K562 (cell line): ENCODE measurements at regions not wholly inside any gene's neighbourhood (a gene's known extent, or its start where the extent isn't known, plus 50 kb on each side); places are given as distances from the start of the nearest gene placed in this dataset.

Source experiments
- ARID4B ChIP-seq: sonication (generic); formaldehyde crosslinking; IDR thresholded peaks from 2 replicates; pipeline ENCODE4 v1.8.0; 2022; ENCODE audit warnings: mild to moderate bottlenecking, missing genetic modification reagents
- ARNT ChIP-seq, 2 experiments: fragments of 450-650 bp; IDR thresholded peaks; 2 replicates each; pipeline ENCODE4 v1.6.1; 2016; ENCODE audit warnings: mild to moderate bottlenecking in 1 of 2
- KAT2B ChIP-seq: IDR thresholded peaks from one replicate; pipeline ENCODE4 v1.6.1; 2012; ENCODE audit warnings: low read depth, mild to moderate bottlenecking, control low read depth, inconsistent platforms, low read length, moderate library complexity
- KDM1A ChIP-seq, 2 experiments: fragments of 450-650 bp; IDR thresholded peaks; 2 replicates each; pipeline ENCODE4 v1.6.1; 2016; ENCODE audit warnings: mild to moderate bottlenecking in 2 of 2
- MEIS2 ChIP-seq: fragments of 450-650 bp; IDR thresholded peaks from 2 replicates; pipeline ENCODE4 v1.6.1; 2014; ENCODE audit warnings: mild to moderate bottlenecking; ENCODE audit not compliant: partially characterized antibody
- NFRKB ChIP-seq: fragments of 450-650 bp; IDR thresholded peaks from 2 replicates; pipeline ENCODE4 v1.6.1; 2016; ENCODE audit warnings: low read depth
- NFXL1 ChIP-seq: fragments of 450-650 bp; formaldehyde crosslinking; IDR thresholded peaks from 2 replicates; pipeline ENCODE4 v1.4.0; 2021; ENCODE audit warnings: mild to moderate bottlenecking
- NR4A1 ChIP-seq, 2 experiments: fragments of 250-450 bp in 1 of 2; fragments of 450-650 bp in 1 of 2; sonication (Bioruptor Pico) in 1 of 2; IDR thresholded peaks; 2 replicates each; pipeline versions ENCODE4 v1.4.0 to v1.6.1; 2016 to 2020; ENCODE audit warnings: mild to moderate bottlenecking in 2 of 2, missing compliant biosample characterization in 1 of 2, missing genetic modification characterization in 1 of 2, moderate library complexity in 1 of 2
- PHF21A ChIP-seq: fragments of 450-650 bp; IDR thresholded peaks from 2 replicates; pipeline ENCODE4 v1.6.1; 2017; ENCODE audit warnings: low read depth, borderline replicate concordance
- POLR3A ChIP-seq: IDR thresholded peaks from 2 replicates; pipeline ENCODE4 v1.6.1; 2011; ENCODE audit warnings: borderline replicate concordance, mild to moderate bottlenecking, moderate library complexity; ENCODE audit not compliant: insufficient read length, insufficient read depth; ENCODE audit errors: extremely low read depth
- POLR3G ChIP-seq: IDR thresholded peaks from 2 replicates; pipeline ENCODE4 v1.6.1; 2011; ENCODE audit not compliant: insufficient read length, insufficient replicate concordance; ENCODE audit errors: extremely low read depth
- SMAD1 ChIP-seq: fragments of 150-350 bp; IDR thresholded peaks from 2 replicates; pipeline ENCODE4 v1.6.1; 2014; ENCODE audit warnings: low read length, low read depth; ENCODE audit not compliant: partially characterized antibody
- SRSF1 ChIP-seq: fragments of 200-400 bp; formaldehyde crosslinking; IDR thresholded peaks from 2 replicates; pipeline ENCODE4 v1.6.1; 2017; ENCODE audit warnings: mild to moderate bottlenecking, low read depth, low read length, moderate library complexity
- TCF7 ChIP-seq: sonication (generic); IDR thresholded peaks from 2 replicates; pipeline ENCODE4 v1.6.1; 2016; ENCODE audit warnings: antibody characterized with exemption, borderline replicate concordance
- YY1 ChIP-seq, 3 experiments: IDR thresholded peaks; 2 replicates each; pipeline ENCODE4 v1.6.1; 2011; ENCODE audit warnings: low read length in 2 of 3, mild to moderate bottlenecking in 2 of 3, moderate library complexity in 2 of 3, borderline replicate concordance in 1 of 3, control low read depth in 1 of 3, low read depth in 1 of 3; ENCODE audit not compliant: insufficient read depth in 3 of 3, insufficient replicate concordance in 2 of 3, control insufficient read depth in 1 of 3, insufficient read length in 1 of 3; ENCODE audit errors: extremely low read depth in 1 of 3
- TF ChIP-seq, protein P1 (sequence below): fragments of 450-650 bp; IDR thresholded peaks from 2 replicates; pipeline ENCODE4 v1.6.1; 2014; ENCODE audit warnings: low read depth, mild to moderate bottlenecking, moderate library complexity, borderline replicate concordance
- TF ChIP-seq, protein P2 (sequence below): fragments of 450-650 bp; IDR thresholded peaks from 2 replicates; pipeline ENCODE4 v1.6.1; 2016
- TF ChIP-seq, protein P3 (sequence below): fragments of 450-650 bp; formaldehyde crosslinking; conservative IDR thresholded peaks from 2 replicates; pipeline ENCODE4 v1.4.0; 2022; ENCODE audit warnings: mild to moderate bottlenecking, missing genetic modification characterization

DNA sequence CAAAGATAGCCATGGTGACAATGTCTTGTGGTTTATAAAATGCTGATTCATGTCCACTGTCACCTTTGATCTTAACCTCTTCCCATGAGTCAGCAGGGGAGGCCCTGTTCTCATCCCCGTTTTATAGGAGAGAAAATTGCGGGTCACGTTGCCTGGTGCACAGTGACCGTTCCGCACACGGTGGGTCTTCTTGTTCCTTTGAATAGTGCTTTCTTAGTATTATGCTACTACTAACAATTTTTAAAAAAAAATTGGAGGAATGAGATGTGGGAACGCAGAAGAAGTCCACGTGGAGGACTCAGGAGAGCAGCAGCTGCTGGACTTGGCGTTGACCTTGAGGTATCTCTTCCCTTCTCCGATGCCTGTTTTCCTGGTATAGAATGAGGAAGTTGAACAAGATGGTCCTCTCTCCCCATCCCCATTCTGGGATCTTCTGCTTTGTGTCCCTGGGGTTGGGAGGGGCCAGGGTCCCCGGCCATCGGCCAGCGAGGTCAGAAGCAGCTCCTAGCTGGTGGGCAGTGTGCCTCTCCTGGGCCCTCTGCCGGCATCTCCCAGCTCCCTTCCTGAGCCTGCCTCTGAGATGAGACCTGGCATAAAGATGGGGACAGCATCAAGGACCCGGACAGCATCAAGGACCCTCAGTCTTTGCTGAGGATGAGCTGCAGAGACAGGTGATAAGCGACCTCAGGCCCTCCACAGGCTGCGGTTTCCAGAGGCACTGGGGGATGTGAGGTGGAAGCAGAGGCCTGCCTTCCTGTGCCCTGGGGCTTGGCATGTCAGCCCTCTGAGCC is 143.9 kb downstream of the C9orf50 start (continued):
- TF ChIP-seq YY1 (IDR thresholded peaks at IDR 0.05; ENCODE audit: borderline replicate concordance in 1 of 3, control insufficient read depth in 1 of 3, extremely low read depth in 1 of 3, insufficient read depth in 3 of 3, insufficient read length in 1 of 3, insufficient replicate concordance in 2 of 3, low read depth in 1 of 3, low read length in 2 of 3) (no peak), KDM1A (IDR thresholded peaks at IDR 0.05) (peak in 1 of 2 experiments; percentile 31; a peak in 1 of 4 replicates), SMAD1 (no peak), ARID4B (CRISPR knock-in tag) (no peak), KAT2B (no peak), POLR3G (no peak), NR4A1 (CRISPR knock-in tag; IDR thresholded peaks at IDR 0.05) (no peak), NR4A1 (tag; IDR thresholded peaks at IDR 0.05) (0 out of 2 replicates have a peak, but pooled peaks have one; percentile 33), PHF21A (no peak), NFRKB (0 out of 2 replicates have a peak, but pooled peaks have one; percentile 14), ARNT (IDR thresholded peaks at IDR 0.05) (no peak), SRSF1 (no peak), NFXL1 (CRISPR knock-in tag) (no peak), MEIS2 (peak; percentile 36), TCF7 (peak; percentile 91), POLR3A (no peak)
- TF ChIP-seq, protein P1, sequence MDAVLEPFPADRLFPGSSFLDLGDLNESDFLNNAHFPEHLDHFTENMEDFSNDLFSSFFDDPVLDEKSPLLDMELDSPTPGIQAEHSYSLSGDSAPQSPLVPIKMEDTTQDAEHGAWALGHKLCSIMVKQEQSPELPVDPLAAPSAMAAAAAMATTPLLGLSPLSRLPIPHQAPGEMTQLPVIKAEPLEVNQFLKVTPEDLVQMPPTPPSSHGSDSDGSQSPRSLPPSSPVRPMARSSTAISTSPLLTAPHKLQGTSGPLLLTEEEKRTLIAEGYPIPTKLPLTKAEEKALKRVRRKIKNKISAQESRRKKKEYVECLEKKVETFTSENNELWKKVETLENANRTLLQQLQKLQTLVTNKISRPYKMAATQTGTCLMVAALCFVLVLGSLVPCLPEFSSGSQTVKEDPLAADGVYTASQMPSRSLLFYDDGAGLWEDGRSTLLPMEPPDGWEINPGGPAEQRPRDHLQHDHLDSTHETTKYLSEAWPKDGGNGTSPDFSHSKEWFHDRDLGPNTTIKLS, result no peak; the same call in 1 of the 2 replicates
- TF ChIP-seq, protein P2, sequence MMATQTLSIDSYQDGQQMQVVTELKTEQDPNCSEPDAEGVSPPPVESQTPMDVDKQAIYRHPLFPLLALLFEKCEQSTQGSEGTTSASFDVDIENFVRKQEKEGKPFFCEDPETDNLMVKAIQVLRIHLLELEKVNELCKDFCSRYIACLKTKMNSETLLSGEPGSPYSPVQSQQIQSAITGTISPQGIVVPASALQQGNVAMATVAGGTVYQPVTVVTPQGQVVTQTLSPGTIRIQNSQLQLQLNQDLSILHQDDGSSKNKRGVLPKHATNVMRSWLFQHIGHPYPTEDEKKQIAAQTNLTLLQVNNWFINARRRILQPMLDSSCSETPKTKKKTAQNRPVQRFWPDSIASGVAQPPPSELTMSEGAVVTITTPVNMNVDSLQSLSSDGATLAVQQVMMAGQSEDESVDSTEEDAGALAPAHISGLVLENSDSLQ, result peak; percentile 65
- TF ChIP-seq, protein P3, sequence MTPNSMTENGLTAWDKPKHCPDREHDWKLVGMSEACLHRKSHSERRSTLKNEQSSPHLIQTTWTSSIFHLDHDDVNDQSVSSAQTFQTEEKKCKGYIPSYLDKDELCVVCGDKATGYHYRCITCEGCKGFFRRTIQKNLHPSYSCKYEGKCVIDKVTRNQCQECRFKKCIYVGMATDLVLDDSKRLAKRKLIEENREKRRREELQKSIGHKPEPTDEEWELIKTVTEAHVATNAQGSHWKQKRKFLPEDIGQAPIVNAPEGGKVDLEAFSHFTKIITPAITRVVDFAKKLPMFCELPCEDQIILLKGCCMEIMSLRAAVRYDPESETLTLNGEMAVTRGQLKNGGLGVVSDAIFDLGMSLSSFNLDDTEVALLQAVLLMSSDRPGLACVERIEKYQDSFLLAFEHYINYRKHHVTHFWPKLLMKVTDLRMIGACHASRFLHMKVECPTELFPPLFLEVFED (CRISPR knock-in tag), result no peak
